ENCODE measurements at regions not wholly inside any gene's neighbourhood (a gene's known extent, or its start where the extent isn't known, plus 50 kb on each side); places are given as distances from the start of the nearest gene placed in this dataset.

DNA sequence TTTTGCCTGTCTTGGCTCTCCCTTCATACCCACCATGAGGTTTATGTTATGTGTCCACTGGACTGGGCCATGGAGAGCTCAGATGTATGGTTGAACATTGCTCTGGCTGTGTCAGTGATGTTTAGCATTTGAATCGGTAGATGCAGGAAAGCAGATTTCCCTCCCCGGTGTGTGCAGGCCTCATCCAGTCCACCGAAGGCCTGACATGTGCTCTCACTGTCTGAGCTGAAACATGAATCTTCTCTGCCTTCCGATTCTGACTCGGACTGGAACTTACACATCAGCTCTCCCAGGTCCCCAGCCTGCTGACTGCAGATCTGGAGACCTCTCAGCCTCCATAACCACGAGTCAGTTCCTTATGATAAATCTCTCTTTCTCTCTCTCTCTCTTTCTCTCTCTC lies 72.4 kb upstream of the SLC66A3 start:
- TF ChIP-seq, protein P1, sequence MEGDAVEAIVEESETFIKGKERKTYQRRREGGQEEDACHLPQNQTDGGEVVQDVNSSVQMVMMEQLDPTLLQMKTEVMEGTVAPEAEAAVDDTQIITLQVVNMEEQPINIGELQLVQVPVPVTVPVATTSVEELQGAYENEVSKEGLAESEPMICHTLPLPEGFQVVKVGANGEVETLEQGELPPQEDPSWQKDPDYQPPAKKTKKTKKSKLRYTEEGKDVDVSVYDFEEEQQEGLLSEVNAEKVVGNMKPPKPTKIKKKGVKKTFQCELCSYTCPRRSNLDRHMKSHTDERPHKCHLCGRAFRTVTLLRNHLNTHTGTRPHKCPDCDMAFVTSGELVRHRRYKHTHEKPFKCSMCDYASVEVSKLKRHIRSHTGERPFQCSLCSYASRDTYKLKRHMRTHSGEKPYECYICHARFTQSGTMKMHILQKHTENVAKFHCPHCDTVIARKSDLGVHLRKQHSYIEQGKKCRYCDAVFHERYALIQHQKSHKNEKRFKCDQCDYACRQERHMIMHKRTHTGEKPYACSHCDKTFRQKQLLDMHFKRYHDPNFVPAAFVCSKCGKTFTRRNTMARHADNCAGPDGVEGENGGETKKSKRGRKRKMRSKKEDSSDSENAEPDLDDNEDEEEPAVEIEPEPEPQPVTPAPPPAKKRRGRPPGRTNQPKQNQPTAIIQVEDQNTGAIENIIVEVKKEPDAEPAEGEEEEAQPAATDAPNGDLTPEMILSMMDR (IDR thresholded peaks at IDR 0.05) = no peak
- TF ChIP-seq ZFX (IDR thresholded peaks at IDR 0.05; ENCODE audit: borderline replicate concordance) = no peak
